CD4-positive, alpha-beta T cell (primary cell): ENCODE measurements at regions not wholly inside any gene's neighbourhood (a gene's known extent, or its start where the extent isn't known, plus 50 kb on each side); places are given as distances from the start of the nearest gene placed in this dataset.

Experiments used
- ATAC-seq: fragments of 200-7000 bp; cut with Tn5 transposase; one replicate; pipeline ENCODE4 v1.10.0; 2022; ENCODE audit warnings: mild to moderate bottlenecking; ENCODE audit not compliant: poor library complexity
- CTCF ChIA-PET: fragments of 350-600 bp; sonication (Branson Sonifier 250); formaldehyde crosslinking; loops from one replicate; lab custom pipeline; 2021; ENCODE audit warnings: antibody characterized with exemption, inconsistent platforms; lab: Charles Lee
- POLR2A ChIA-PET: fragments of 350-600 bp; sonication (Branson Sonifier 250); formaldehyde crosslinking; loops from one replicate; lab custom pipeline; 2021; ENCODE audit warnings: antibody characterized with exemption, inconsistent platforms; lab: Charles Lee
- DNase-seq, 14 experiments: peaks; one replicate each; pipeline ENCODE4 v3.0.0-alpha.2; 2013 to 2020; ENCODE audit warnings: mixed read lengths in 2 of 14
- H3K27ac ChIP-seq, 2 donors: one replicate each; pipeline versions ENCODE4 v1.5.1 to v1.7.0; 2013; ENCODE audit warnings: low read length in 2 of 2, low read depth in 1 of 2, mild to moderate bottlenecking in 1 of 2
- H3K27me3 ChIP-seq, 2 experiments: 1 replicate in 1 of 2; 2 replicates in 1 of 2; pipeline versions ENCODE4 v1.6.1 to v1.7.0; 2013; ENCODE audit warnings: low read length in 2 of 2, control low read depth in 1 of 2, mild to moderate bottlenecking in 1 of 2, moderate library complexity in 1 of 2; ENCODE audit not compliant: insufficient read depth in 2 of 2, control insufficient read depth in 1 of 2
- H3K36me3 ChIP-seq: one replicate; pipeline ENCODE4 v1.6.1; 2013; ENCODE audit warnings: low read length, control low read depth; ENCODE audit not compliant: insufficient read depth
- H3K4me1 ChIP-seq: one replicate; pipeline ENCODE4 v1.6.1; 2013; ENCODE audit warnings: low read length, control low read depth; ENCODE audit not compliant: insufficient read depth
- H3K4me3 ChIP-seq: one replicate; pipeline ENCODE4 v1.5.1; 2013; ENCODE audit warnings: mild to moderate bottlenecking, low read length, moderate library complexity
- H3K9me3 ChIP-seq, 2 experiments: 1 replicate in 1 of 2; 2 replicates in 1 of 2; pipeline versions ENCODE4 v1.6.1 to v1.7.0; 2013; ENCODE audit warnings: low read length in 2 of 2, mild to moderate bottlenecking in 2 of 2, control low read depth in 1 of 2, moderate library complexity in 1 of 2; ENCODE audit not compliant: control insufficient read depth in 1 of 2, insufficient read depth in 1 of 2
- H3K27ac Mint-ChIP-seq: one replicate; pipeline ENCODE4 v1.8.0; 2020; ENCODE audit warnings: mixed read lengths
- H3K27me3 Mint-ChIP-seq: one replicate; pipeline ENCODE4 v1.8.0; 2021; ENCODE audit warnings: mixed read lengths
- H3K36me3 Mint-ChIP-seq: one replicate; pipeline ENCODE4 v1.8.0; 2021; ENCODE audit warnings: low read depth, mixed read lengths
- H3K4me1 Mint-ChIP-seq: one replicate; pipeline ENCODE4 v1.8.0; 2021; ENCODE audit warnings: low read depth, mixed read lengths
- H3K4me3 Mint-ChIP-seq: one replicate; pipeline ENCODE4 v1.8.0; 2020; ENCODE audit warnings: mild to moderate bottlenecking, mixed read lengths
- H3K9me3 Mint-ChIP-seq: one replicate; pipeline ENCODE4 v1.8.0; 2020; ENCODE audit warnings: mixed read lengths
- CTCF ChIP-seq: fragments of 200-600 bp; IDR thresholded peaks from one replicate; pipeline ENCODE4 v1.8.0; 2022; ENCODE audit warnings: antibody characterized with exemption, mild to moderate bottlenecking
- intact Hi-C, 2 experiments: fragments of 100-400 bp; cut with DNase I in 1 of 2; cut with micrococcal nuclease in 1 of 2; formaldehyde crosslinking; loops; one replicate each; pipeline versions ENCODE4 v1.15.1 to v1.9.0; 2023 to 2025; cut with DNase I, micrococcal nuclease

GRCh38 chr11:127693686-127694085 is 693.1 kb upstream of the KIRREL3 start:
- Mint-ChIP-seq H3K36me3 (no peaks in the 10 kb centered on the region), H3K27me3 (no peaks in the 10 kb centered on the region), H3K4me1 (no peaks in the 10 kb centered on the region), H3K9me3 (peaks cover 9% of the 10 kb centered on the region), H3K27ac (no peak overlapping the region), H3K4me3 (no peak overlapping the region)
- Histone ChIP-seq H3K36me3 (no peaks in the 10 kb centered on the region), H3K27ac (no peak overlapping the region), H3K27me3 (no peaks in the 10 kb centered on the region), H3K4me3 (no peak overlapping the region), H3K4me1 (no peaks in the 10 kb centered on the region), H3K9me3 (no peaks in the 10 kb centered on the region)
- intact Hi-C loops: loop anchor here in 1 of 2 experiments (10.0 kb wide), 1 partner anchor 1281 kb away; no protein-coding TSS in a partner anchor
- DNase-seq: no peak
- no peak for ATAC-seq
- ChIA-PET CTCF (no interaction called here), POLR2A (no interaction called here)
- no peak for TF ChIP-seq CTCF

- intact Hi-C loops: no loop called here
- TF ChIP-seq CTCF: no peak
- H3K27ac ChIP-seq: no peak overlapping the region
- Mint-ChIP-seq H3K27me3 (peaks cover 4% of the 10 kb centered on the region), H3K4me1 (no peaks in the 10 kb centered on the region), H3K27ac (no peak overlapping the region), H3K4me3 (no peak overlapping the region), H3K36me3 (no peaks in the 10 kb centered on the region), H3K9me3 (no peaks in the 10 kb centered on the region)
- DNase-seq: no peak
- no peaks in the 10 kb centered on the region for H3K36me3 ChIP-seq
- H3K9me3 ChIP-seq: no peaks in the 10 kb centered on the region
- no peak overlapping the region for H3K4me3 ChIP-seq
- POLR2A ChIA-PET: no interaction called here
- ATAC-seq: no peak
- H3K27me3 ChIP-seq: no peaks in the 10 kb centered on the region
- CTCF ChIA-PET: no interaction called here
- H3K4me1 ChIP-seq: no peaks in the 10 kb centered on the region
Observed at GRCh38 chr11:127683321-127683720, 682.8 kb upstream of the KIRREL3 start.

GRCh38 chr11:127679816-127680545 is 679.4 kb upstream of the KIRREL3 start:
- Mint-ChIP-seq H3K4me3 (no peak overlapping the region), H3K27ac (no peak overlapping the region), H3K4me1 (no peaks in the 10 kb centered on the region), H3K36me3 (no peaks in the 10 kb centered on the region), H3K9me3 (no peaks in the 10 kb centered on the region), H3K27me3 (peaks cover 5% of the 10 kb centered on the region)
- POLR2A ChIA-PET: no interaction called here
- CTCF ChIA-PET: no interaction called here
- no peaks in the 10 kb centered on the region for H3K9me3 ChIP-seq
- no peaks in the 10 kb centered on the region for H3K36me3 ChIP-seq
- DNase-seq (no peak), ATAC-seq (no peak)
- no peak overlapping the region for H3K4me3 ChIP-seq
- TF ChIP-seq CTCF: no peak
- no peaks in the 10 kb centered on the region for H3K27me3 ChIP-seq
- intact Hi-C loops: no loop called here
- no peak overlapping the region for H3K27ac ChIP-seq
- no peaks in the 10 kb centered on the region for H3K4me1 ChIP-seq
